ENCODE measurements at regions not wholly inside any gene's neighbourhood (a gene's known extent, or its start where the extent isn't known, plus 50 kb on each side); places are given as distances from the start of the nearest gene placed in this dataset.
"Not testable (repeated sequence)": the region's sequence is repeated elsewhere in the genome, so short reads cannot be mapped to it uniquely, and the experiment has no call there.

DNA sequence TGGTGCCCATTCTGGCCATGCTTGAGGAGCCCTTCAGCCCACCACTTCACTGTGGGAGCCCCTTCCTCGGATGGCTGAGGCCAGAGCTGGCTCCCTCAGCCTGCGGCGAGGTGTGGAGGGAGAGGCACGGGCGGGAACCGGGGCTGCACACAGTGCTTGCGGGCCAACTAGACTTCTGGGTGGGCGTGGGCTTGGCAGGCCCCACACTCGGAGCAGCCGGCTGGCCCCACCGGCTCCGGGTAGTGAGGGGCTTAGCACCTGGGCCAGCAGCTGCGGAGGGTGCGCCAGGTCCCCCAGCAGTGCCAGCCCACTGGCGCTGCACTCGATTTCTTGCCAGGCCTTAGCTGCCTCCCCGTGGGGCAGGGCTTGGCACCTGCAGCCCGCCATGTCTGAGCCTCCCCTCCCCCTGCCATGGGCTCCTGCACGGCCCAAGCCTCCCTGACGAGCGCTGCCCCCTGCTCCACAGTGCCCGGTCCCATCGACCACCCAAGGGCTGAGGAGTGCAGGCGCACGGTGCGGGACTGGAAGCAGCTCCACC is 554.2 kb downstream of the GABRG2 start:
- not testable (repeated sequence) for DNase-seq (ENCODE audit: low spot score)

DNA sequence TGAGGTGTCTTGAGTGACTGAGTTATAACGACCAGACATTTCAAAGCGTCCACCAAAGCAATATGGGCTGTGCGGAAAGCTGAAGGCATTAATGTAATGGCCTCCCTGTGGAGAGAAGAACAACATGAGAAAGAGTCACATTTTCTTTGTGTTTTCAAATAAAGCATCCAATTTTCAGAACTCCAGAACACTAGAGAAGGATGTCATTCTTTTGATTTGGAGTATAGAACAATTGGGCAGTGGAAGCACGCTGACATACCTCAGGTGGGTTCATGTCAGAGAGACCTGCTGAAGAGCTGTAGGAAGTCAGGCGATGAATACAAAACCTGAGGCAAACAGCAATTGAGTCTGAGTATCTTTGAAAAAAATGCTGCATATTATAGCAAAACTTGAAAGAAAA is 556.5 kb downstream of the GABRG2 start:
- no peak for DNase-seq (ENCODE audit: low spot score)

DNA sequence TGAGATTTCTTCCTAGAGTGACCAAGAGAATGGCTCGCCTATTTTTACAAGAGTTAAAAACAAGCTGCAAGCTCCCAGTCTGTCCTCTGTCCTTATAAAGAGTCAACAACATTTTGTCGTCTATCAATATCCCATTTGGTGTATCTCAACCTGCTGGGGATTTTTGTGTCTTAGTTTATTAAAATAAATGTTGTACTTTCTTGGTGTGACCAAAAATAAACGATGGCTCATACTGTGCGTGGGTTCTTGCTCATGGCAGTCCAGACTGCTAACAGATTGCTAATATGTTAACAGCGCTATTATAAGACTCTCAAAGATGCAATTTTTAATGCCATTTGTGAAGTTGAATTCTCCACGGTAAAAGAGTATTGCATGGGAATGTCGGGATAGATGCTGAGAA is 569.9 kb downstream of the GABRG2 start:
- no peak for DNase-seq (ENCODE audit: low spot score)

DNA sequence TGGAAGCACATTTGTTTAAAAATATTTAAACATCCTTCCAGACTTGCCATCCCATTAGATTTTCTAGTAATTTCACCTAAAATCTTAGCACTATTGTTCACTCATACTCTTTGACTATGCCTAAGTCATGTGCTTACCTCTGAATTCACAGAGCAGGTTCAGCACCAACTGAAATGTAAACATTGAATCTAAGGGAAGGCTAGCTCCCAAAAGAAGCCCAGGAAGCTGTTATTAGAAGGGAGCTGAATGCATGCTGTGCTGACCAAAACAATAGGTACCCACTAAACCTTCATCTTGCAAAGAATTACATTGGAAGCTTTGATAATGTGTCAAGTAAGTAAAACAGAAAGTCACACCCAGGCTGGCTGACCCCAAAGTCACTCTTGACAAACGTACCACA is 571.3 kb downstream of the GABRG2 start:
- no peak for DNase-seq (ENCODE audit: low spot score)

DNA sequence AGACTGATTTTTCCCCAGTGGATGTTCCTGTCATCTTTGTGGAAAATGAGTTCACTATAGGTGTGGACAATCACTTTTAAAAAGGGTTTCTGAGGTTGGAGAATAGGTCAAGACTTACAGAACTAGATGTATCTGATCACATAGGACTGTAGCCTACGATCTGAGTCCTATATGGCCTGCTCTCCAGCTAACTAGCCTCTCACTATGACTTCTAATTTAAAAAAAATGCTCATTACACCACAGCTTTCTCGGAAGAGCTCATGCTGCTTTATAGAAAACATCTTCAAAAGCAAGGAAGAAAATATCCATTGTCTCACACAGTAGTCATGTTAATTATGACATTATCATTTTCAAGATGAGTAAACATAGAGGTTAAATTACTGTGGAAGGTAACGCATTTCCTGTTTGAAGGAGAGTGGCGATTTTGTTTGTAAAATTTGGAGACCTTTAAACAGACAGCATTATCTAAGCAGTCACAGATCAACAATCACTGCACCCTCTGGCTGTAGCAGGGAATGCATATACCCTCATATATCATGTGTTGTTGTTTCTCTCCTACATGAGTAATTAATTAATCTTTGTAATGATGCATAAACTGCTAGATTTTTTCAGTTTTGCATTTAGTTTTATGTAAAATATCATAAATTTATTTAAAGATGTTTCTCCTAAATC is 573.7 kb downstream of the GABRG2 start:
- no peak for DNase-seq (ENCODE audit: low spot score)

DNA sequence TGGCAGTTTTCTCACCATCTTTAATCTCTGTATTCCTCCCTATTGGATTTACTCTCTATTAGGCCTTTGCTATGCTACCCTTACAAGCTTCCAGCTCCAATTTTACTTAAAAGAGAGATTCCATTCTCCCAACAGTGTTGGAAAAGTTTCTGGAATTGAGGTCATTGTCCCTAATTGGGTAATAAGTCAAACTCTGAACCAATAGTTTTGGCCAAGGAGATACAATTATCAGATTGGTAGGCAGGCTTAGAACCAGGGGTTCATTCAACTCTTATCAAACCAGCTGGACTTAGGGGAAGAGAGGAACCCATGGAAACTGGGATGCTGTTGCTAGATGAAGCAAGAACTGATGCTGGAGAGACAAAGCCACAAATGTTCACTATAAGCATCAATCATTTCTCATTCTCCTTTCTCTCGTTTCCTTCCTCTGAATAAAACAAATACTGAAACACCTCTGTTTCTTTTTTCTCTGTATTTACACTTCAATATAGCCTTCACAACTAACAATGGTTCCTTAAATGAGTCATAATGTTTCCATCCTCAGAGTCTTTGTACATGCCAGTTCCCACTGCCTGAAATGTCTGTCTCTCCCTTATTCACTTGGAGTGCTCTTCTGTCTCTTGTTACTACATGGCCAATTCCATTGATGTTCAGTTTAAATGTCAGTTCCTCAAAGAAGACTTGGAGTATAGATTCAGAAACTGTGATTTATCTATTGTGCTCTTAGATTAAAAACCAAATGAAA is 587.3 kb downstream of the GABRG2 start:
- no peak for DNase-seq (ENCODE audit: low spot score)

DNA sequence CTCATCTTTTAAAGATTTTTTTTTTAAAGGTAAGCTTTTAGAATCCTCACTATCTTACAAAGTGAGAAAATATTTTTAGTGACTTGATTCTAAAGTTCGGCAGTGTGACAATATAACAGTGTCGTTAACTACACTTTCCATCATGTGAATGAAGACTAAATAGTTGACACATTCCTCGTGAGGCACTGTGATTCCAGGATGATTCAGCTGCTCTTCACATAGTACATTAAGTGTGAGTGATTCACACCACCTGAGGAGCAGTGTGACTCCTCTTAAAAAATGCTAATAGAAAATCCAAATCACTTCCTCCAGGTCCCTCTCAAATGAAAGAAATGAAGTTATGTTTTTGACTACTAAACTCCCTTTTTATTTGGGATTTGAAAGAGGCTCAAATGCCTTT is 589.5 kb downstream of the GABRG2 start:
- no peak for DNase-seq (ENCODE audit: low spot score)

DNA sequence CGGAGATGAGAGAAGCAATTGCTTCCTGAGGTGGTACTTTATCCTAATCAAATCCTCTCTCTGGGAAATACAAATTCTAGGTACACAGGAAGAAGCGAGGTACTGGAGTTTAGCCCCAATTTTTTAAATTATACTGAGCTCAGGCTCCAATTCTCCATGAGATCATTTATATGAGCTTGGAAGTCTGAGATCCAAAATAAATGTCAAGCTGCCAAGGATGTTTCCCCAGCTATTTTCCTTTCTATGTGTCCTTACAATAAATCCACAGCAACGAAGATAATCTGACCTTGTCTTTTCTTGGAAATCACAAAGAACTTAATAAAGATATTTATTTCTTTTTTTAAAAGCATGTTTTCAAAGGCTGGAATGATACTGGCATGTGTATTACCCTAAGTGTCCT is 597.3 kb downstream of the GABRG2 start:
- DNase-seq (ENCODE audit: low spot score) = no peak

DNA sequence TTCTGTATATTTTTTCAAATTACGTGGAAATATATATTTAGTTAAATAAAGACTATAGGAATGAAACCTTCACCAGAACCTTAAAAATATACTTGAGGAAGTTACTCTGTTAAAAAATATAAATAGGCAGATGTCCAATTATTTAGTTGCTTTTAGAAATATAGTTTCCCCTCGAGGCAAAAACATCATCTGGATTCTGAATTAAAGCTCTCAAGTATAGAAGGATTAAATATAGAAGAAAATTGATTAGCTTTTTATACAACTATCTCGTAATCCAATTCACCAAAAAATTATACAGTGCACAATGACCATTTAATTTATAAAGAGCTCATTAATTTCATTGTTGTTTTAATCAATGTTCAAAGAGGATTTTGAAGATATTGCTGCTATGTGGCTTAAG is 601.4 kb downstream of the GABRG2 start:
- DNase-seq (ENCODE audit: low spot score) = no peak

DNA sequence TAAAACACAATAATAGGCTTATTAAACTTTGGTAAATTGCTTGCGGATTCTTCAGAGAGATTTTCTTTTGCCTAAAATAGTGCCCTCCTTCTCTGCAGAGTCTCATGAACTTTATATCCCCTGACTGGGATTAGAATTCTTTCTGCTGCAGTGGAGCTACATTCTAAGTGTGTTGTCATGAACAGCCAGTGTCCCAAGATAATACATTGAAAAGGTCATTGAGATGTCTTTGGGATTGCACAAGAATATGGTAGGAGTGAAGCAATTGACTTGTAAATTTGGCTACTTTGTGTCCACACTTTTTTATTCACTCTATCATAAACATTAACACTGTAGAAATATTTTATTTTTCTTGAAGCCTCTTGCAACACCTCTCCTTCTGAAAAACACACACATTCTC is 604.5 kb downstream of the GABRG2 start:
- DNase-seq (ENCODE audit: low spot score) = no peak

DNA sequence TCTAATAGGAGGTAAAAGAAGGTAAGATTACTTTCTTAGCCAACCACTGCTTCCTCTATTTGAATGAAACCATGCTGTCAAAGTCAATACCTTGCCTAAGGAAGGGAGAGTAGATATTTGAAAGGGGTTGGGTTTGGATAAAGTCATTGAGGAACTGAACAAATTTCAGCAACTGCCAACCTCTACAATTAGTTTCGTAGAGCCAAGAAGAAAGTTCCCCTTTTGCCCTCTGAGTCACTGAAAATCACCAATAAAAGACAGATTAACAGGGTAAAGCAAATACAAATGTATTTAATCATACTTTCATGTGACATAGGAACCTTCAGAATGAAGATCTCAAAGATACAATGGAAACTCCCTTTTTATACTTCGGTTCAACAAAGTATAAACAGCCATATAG is 615.7 kb downstream of the GABRG2 start:
- DNase-seq (ENCODE audit: low spot score) = peak; percentile 38

DNA sequence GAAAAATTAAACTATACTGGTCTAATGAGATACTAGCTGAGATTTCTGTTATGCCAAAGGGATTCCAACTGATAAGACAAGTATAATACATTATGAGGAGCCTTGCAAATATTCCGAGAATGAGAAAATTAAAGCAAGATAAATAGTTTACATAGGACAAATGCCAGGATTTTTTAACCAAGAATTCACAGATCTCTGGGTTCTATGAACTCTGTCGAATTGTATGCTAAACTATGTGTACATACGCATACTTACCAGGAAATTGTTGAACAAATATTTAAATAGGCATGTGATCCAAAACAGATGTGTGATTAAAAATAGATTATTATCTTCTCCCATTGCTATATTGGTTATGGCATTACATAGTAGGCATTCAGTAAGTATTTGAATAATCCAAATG is 616.6 kb downstream of the GABRG2 start:
- DNase-seq (ENCODE audit: low spot score) = no peak

DNA sequence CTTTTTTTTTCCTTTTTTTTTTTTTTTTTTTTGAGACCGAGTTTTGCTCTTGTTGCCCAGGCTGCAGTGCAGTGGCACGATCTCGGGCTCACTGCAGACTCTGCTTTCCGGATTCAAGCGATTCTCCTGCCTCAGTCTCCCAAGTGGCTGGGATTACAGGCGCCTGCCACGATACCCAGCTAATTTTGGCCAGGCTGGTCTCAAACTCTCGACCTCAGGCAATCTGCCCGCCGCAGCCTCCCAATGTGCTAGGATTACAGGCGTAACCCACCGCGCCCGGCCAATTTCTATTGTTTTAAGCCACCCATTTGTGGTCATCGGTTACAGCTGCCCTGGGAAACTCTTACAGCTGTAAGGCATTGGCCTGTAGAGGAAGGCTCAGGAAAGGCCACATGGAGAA is 617.7 kb downstream of the GABRG2 start:
- DNase-seq (ENCODE audit: low spot score) = no peak

DNA sequence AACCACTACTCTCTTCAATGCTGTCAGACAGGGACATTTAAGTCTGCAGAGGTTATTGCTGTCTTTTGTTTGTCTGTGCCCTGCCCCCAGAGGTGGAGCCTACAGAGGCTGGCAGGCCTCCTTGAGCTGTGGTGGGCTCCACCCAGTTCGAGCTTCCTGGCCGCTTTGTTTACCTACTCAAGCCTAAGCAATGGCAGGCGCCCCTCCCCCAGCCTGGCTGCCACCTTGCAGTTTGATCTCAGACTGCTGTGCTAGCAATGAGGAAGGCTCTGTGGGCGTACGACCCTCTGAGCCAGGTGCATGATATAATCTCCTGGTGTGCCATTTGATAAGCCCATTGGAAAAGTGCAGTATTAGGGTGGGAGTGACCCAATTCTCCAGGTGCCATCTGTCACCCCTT is 628.7 kb downstream of the GABRG2 start:
- DNase-seq (ENCODE audit: low spot score) = not testable (repeated sequence)

DNA sequence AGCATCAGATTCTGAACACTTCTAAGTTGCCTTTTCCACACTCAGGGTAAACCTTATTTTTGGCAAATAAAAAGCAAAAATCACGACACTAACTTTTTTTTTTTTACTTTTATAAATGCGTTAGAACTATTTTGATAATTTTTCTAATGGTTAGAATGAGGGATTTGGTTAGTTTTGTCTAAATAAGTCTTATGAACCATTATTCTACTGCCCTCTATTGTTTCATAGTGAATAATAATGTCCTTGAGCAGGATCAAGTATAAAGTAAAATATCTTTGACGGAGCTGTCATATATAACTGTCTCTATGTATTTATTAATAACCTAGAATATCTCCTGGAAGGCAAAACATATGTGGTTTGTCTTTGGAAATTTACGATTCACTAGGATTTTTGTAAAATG is 631.8 kb downstream of the GABRG2 start:
- DNase-seq (ENCODE audit: low spot score) = no peak

DNA sequence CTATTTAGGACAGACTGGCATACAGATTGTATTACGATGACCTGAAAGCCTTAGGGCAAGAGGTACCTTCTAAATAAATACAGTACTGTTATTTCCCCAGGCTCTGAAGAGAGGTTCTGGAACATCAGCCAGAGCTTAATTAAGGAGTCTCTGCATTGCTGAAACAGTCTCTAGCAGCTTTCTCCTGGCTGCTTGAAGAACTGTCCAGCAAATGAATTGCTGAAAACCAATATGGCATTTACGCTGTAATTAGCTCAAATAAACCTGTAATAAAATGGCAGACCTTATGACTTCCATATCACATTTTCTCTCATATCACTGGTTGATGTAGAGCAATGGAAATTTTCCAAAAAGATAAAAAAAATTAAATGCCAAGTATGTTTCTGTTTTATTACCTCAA is 636.3 kb downstream of the GABRG2 start:
- no peak for DNase-seq (ENCODE audit: low spot score)

DNA sequence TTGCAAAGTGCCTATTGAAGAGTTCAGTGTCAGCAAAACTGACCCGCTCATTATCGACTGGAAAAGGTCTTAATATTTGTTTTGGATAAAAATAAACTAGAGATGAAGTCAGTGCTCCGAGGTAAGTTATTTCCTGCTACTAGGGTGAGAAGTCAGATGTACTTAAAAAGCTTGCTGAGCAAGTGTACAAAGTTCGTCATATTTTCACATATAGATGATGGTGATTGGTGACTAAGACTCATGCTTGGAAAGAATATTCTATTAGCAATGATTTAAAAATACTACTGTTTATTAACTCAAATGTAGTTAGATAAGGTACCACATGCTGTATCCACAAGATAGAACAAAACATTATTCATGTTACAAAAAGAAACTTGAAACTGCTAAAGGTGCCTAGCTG is 643.7 kb downstream of the GABRG2 start:
- DNase-seq (ENCODE audit: low spot score) = peak; percentile 24

DNA sequence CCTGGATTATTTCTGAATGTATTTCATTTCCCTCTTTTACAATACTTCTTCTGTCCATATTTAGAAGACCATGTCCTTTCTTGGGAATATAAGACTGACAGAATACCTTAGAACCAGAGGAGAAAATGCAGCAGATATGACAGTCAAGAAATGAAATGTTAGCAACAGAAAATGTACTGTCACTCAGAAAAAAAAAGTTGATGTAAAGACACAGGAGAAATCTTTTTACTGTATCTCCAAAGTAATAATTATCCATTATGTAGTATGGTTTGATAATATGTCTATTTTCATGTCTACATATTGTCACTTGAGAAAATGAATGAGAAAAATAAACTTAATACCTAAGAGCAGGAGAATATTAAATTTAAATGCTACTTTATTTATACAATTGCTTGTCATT is 652.1 kb downstream of the GABRG2 start:
- DNase-seq (ENCODE audit: low spot score) = no peak

DNA sequence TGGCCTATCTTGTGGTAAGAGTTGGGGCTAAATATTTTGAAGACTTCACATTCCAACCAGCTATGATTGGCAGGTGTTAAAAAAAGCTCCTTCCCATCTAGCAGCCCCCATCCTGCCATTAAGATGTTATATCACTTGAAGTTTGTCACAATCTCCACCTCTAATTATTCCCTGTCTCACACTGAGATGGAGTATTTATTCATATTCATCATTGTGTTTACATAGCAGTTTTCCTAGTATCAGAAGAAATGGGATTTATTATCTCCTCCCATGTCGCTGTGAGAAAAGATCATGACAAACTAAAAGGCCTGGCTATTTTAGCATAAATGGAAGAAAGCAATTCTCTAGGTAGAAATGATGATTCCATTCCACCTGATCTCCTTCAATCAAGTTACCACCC is 653.6 kb downstream of the GABRG2 start:
- no peak for DNase-seq (ENCODE audit: low spot score)

DNA sequence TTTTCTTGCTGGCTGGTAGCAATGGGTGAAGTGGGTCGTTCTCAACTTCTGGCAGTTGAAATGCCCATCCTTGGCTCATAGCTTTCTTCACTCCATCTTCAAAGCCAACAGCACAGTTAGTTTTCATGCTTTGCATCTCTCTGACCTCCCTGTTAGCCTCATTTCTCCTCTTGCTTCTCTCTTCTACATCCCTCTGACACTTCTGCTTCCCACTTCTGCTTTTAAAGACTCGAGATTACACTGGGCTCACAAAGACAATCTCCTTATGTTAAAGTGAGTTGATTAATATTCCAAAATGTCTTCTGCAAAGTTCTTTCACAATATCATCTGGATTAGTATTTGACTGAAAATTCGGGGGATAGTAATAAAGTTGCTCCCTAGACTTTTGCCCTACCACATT is 684.8 kb upstream of the CCNG1 start:
- DNase-seq (ENCODE audit: low spot score) = no peak

DNA sequence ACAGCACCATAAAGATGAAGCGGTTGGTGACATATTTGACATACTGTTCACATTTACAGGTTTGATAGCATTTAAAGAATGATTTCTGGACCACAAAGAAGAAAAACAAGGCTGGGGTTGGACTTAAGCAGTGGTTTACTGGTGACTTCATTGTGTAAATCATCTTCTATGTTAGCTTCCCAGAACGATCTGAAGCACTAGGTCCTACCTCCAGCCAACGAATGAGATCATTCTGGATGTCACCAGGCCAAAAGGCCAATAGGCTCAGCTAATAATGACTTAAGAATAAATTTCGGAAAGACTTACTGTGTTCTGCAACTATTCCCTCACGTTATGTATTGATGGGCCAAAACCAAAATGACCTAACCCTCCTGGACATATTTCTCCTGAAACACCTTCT is 675.3 kb upstream of the CCNG1 start:
- no peak for DNase-seq (ENCODE audit: low spot score)

DNA sequence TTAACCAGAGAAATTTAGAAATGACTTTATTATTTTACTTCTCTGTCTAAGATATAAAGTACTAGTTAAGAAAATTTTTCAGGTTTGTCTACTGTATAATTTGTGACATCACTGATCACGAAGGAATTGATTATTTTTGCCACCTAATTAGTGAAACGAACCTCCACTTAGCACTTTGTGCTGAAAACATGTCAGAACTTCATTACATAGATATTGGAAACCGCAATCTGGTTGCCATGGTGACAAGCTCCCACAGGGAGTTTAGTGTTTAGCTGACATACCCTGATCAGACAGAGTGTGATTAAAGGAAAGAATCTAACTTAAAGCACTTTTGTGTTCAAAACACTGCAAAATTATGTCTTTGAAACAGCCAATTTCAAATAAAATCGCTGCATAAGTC is 668.4 kb upstream of the CCNG1 start:
- DNase-seq (ENCODE audit: low spot score) = no peak

DNA sequence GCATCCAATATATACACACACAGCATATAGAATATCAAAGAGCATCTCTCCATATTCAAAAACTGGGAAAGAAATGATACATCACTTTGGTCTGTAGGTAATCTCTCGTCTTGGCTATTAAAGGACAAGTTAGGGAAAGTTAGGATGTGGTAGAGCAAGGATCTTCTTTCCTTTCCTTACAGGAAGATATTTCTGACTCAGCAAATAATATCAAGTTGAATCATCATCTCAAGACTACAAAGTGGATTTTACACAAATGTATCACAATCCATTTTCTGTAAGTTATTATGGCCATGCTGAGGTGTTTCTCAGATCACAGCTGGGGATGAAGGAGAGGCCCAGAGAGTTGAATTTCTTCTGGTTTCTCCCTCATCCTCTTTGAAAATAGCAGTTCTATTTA is 651.7 kb upstream of the CCNG1 start:
- no peak for DNase-seq (ENCODE audit: low spot score)

DNA sequence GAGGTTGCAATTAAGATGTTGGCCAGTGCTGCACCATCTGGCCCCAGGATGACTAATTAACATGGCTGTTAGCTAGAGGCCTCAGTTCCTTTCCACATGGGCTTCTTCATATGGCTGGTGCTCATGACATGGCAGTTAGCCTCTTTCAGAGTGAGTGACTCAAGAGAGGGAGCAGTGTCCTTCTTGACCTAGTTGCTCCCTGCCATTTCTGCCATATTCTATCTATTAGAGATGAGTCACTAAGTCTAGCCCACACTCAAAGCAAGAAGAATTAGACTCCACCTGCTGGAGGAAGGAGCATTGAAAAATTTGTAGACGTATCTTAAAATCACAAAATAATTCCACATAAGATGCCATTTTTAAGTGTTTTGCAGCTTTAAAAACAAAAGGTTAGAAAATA is 651.2 kb upstream of the CCNG1 start:
- DNase-seq (ENCODE audit: low spot score) = no peak

Measured in mucosa of gallbladder (tissue), 1 donor.